Gastrocnemius medialis (tissue), 4 donors: ENCODE measurements at regions not wholly inside any gene's neighbourhood (a gene's known extent, or its start where the extent isn't known, plus 50 kb on each side); places are given as distances from the start of the nearest gene placed in this dataset.

Experiments
- ATAC-seq, 2 donors: fragments of 150-250 bp; one replicate each; pipeline ENCODE4 v1.9.1; 2016
- DNase-seq, 2 donors: peaks; one replicate each; pipeline ENCODE4 v3.0.0-alpha.2; 2019
- H3K27ac ChIP-seq, 4 donors: fragments of 200-600 bp; sonication (generic); 1 replicate in 1 of 4; 2 replicates in 3 of 4; pipeline ENCODE4 v1.5.1; 2016 to 2018; ENCODE audit warnings: mild to moderate bottlenecking in 2 of 4, moderate library complexity in 1 of 4
- H3K27me3 ChIP-seq, 3 donors: fragments of 200-600 bp; sonication (generic) in 2 of 3; 1 replicate in 1 of 3; 2 replicates in 2 of 3; pipeline versions ENCODE4 v1.5.1 to v1.6.0; 2016 to 2019; ENCODE audit warnings: mild to moderate bottlenecking in 1 of 3, moderate library complexity in 1 of 3
- H3K36me3 ChIP-seq, 2 donors: fragments of 200-600 bp; sonication (generic) in 1 of 2; one replicate each; pipeline ENCODE4 v1.5.1; 2017 to 2018
- H3K4me1 ChIP-seq, 2 donors: fragments of 200-600 bp; sonication (generic) in 1 of 2; one replicate each; pipeline ENCODE4 v1.5.1; 2016 to 2017; ENCODE audit warnings: mild to moderate bottlenecking in 2 of 2
- H3K4me3 ChIP-seq, 4 donors: fragments of 200-600 bp; sonication (generic) in 3 of 4; 1 replicate in 1 of 4; 2 replicates in 3 of 4; pipeline ENCODE4 v1.5.1; 2016 to 2019; ENCODE audit warnings: mild to moderate bottlenecking in 2 of 4
- H3K9me3 ChIP-seq, 3 donors: fragments of 200-600 bp; sonication (generic) in 2 of 3; 1 replicate in 1 of 3; 2 replicates in 2 of 3; pipeline ENCODE4 v1.5.1; 2016 to 2019
- POLR2A ChIP-seq, 2 donors: fragments of 450-650 bp; IDR thresholded peaks; one replicate each; pipeline ENCODE4 v1.6.1; 2017; ENCODE audit warnings: antibody characterized with exemption in 2 of 2, mild to moderate bottlenecking in 2 of 2, moderate library complexity in 2 of 2
- in situ Hi-C, 4 donors: fragments of 200-750 bp; cut with MboI; loops; one replicate each; pipeline versions ENCODE4 v1.15.0 to v1.8.0; 2017; ENCODE audit warnings: low sequenced_read_pairs in 4 of 4
- intact Hi-C: fragments of 100-400 bp; cut with DNase I; formaldehyde crosslinking; loops from one replicate; pipeline ENCODE4 v1.15.1; 2023; ENCODE audit warnings: low total_unique reads
- TF ChIP-seq, protein P1 (sequence below), 5 experiments: fragments of 450-650 bp in 3 of 5; fragments of 200-600 bp in 2 of 5; sonication (generic) in 2 of 5; IDR thresholded peaks in 4 of 5; conservative IDR thresholded peaks in 1 of 5; 1 replicate in 4 of 5; 2 replicates in 1 of 5; pipeline ENCODE4 v1.5.1; 2016 to 2019; ENCODE audit warnings: antibody characterized with exemption in 5 of 5, mild to moderate bottlenecking in 3 of 5, moderate library complexity in 3 of 5

DNA sequence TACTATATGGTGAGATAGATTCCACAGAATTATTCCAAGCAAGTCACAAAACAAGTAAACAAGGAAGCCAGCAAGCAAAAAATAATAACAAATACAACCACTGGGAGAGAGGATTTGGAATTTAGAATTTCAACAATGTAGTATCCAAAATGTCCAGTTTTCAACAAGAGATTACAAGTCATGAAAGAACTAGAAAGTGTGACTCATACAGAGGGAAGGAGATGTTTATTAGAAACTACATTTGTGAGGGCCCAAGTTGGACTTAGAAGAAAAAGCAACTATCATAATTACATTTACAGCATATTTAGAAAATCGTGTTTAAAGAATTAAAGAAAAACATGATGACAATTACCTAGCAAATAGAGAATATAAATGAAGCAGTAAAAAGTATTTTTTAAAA is 494.6 kb upstream of the ID4 start:
- Histone ChIP-seq H3K4me3 (no peak overlapping the region), H3K27ac (no peak overlapping the region), H3K36me3 (no peaks in the 10 kb centered on the region), H3K9me3 (no peaks in the 10 kb centered on the region), H3K27me3 (peaks cover 0 to 4% (median 0%) of the 10 kb centered on the region in 3 donors), H3K4me1 (no peaks in the 10 kb centered on the region)
- in situ Hi-C loops (no loop called here), intact Hi-C loops (no loop called here)
- TF ChIP-seq, protein P1, sequence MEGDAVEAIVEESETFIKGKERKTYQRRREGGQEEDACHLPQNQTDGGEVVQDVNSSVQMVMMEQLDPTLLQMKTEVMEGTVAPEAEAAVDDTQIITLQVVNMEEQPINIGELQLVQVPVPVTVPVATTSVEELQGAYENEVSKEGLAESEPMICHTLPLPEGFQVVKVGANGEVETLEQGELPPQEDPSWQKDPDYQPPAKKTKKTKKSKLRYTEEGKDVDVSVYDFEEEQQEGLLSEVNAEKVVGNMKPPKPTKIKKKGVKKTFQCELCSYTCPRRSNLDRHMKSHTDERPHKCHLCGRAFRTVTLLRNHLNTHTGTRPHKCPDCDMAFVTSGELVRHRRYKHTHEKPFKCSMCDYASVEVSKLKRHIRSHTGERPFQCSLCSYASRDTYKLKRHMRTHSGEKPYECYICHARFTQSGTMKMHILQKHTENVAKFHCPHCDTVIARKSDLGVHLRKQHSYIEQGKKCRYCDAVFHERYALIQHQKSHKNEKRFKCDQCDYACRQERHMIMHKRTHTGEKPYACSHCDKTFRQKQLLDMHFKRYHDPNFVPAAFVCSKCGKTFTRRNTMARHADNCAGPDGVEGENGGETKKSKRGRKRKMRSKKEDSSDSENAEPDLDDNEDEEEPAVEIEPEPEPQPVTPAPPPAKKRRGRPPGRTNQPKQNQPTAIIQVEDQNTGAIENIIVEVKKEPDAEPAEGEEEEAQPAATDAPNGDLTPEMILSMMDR (IDR thresholded peaks at IDR 0.05 in 4 of 5, conservative IDR thresholded peaks at IDR 0.05 in 1 of 5) = no peak
- no peak for TF ChIP-seq POLR2A (IDR thresholded peaks at IDR 0.05)
- DNase-seq = no peak
- ATAC-seq = no peak

DNA sequence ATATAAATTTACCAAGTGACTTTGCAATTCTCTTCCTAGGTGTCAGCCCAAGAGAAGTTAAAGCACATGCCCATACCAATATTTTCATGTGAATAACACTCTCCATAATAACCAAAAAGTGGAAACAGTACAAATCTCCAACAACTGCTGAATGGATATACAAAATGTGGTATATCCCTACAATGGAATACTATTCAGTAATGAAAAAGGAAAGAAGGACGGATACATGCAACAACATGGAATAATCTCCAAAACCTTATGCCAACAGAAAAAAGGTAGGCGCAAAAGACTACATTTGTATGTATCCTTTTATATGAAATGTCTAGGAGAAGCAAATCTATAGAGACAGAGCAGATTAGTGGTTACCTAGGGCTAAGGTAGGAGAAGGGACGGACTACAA is 487.7 kb upstream of the ID4 start:
- TF ChIP-seq, protein P1 (IDR thresholded peaks at IDR 0.05 in 4 of 5, conservative IDR thresholded peaks at IDR 0.05 in 1 of 5) = no peak
- TF ChIP-seq POLR2A (IDR thresholded peaks at IDR 0.05) = no peak
- no peak for DNase-seq
- intact Hi-C loops (no loop called here), in situ Hi-C loops (no loop called here)
- H3K27me3 ChIP-seq = no peaks in the 10 kb centered on the region
- H3K36me3 ChIP-seq = no peaks in the 10 kb centered on the region
- H3K4me3 ChIP-seq = no peak overlapping the region
- ATAC-seq = no peak
- H3K4me1 ChIP-seq = no peaks in the 10 kb centered on the region
- no peak overlapping the region for H3K27ac ChIP-seq
- H3K9me3 ChIP-seq = no peaks in the 10 kb centered on the region

DNA sequence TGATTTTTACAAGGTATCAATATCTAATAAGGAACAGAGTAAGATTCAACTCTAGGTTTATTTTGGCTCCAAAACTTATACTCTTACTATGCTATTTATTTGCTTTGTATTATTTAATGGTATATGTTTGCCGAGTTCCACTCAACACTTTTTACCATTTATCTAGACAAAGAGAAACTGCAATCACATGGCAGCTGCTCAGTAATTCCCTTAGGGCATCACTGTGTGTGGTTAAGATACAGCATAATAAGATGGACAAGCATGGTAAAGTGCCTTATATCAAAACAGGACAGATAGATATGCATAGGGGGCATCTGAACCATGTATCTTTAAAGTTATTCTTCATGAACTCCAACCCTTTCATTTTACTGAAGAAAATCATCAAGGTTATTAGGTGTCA is 483.0 kb upstream of the ID4 start:
- Histone ChIP-seq H3K27ac (no peak overlapping the region), H3K9me3 (no peaks in the 10 kb centered on the region), H3K36me3 (no peaks in the 10 kb centered on the region), H3K27me3 (no peaks in the 10 kb centered on the region), H3K4me3 (no peak overlapping the region), H3K4me1 (no peaks in the 10 kb centered on the region)
- DNase-seq (no peak), ATAC-seq (no peak)
- TF ChIP-seq, protein P1 (IDR thresholded peaks at IDR 0.05 in 4 of 5, conservative IDR thresholded peaks at IDR 0.05 in 1 of 5) = no peak
- TF ChIP-seq POLR2A (IDR thresholded peaks at IDR 0.05) = no peak
- intact Hi-C loops (no loop called here), in situ Hi-C loops (no loop called here)

DNA sequence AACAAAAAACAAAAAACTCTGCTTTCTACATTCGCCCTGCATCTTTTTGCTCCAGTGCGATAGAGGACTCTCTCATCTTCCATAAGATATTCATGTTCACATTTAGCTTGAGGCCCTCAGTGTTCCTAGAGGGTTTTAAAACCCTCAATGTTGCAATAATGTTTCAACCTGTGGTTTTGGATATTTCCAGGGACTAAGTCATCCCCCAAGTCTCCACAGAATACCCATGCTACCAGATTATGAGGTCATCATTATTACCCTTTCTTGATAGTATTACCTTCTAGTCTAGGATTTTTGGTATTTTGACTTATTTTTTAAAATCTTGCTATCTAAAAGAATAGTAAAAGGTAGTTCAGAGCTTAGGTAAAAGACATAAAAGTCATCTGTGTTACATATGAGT is 480.5 kb upstream of the ID4 start:
- H3K4me1 ChIP-seq = no peaks in the 10 kb centered on the region
- H3K27ac ChIP-seq = no peak overlapping the region
- H3K9me3 ChIP-seq = no peaks in the 10 kb centered on the region
- no peaks in the 10 kb centered on the region for H3K27me3 ChIP-seq
- no peak for ATAC-seq
- intact Hi-C loops (no loop called here), in situ Hi-C loops (no loop called here)
- no peak overlapping the region for H3K4me3 ChIP-seq
- no peaks in the 10 kb centered on the region for H3K36me3 ChIP-seq
- no peak for TF ChIP-seq POLR2A (IDR thresholded peaks at IDR 0.05)
- TF ChIP-seq, protein P1 (IDR thresholded peaks at IDR 0.05 in 4 of 5, conservative IDR thresholded peaks at IDR 0.05 in 1 of 5) = no peak
- DNase-seq = no peak

DNA sequence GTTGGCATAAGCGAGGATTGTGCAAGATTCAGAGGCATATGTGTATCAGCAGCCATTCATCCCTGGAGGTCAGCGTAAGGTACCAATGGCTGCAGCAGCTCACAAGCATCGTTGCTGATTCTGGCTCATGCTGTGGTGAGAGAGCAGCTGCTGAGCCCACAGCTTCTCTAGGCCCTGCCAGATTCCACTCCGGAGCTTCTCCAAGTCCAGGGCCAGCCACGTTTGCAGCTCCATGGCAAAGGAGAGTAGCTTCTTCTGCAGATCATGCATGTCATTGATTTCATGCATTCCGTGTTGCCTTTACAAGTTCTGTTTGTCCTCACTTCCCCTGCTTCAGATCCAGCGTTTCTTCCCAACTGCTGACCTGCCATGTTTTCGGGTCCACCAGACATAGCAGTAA is 474.8 kb upstream of the ID4 start:
- Histone ChIP-seq H3K36me3 (no peaks in the 10 kb centered on the region), H3K4me1 (no peaks in the 10 kb centered on the region), H3K27me3 (no peaks in the 10 kb centered on the region), H3K4me3 (no peak overlapping the region), H3K9me3 (no peaks in the 10 kb centered on the region), H3K27ac (no peak overlapping the region)
- DNase-seq (no peak), ATAC-seq (no peak)
- in situ Hi-C loops (no loop called here), intact Hi-C loops (no loop called here)
- no peak for TF ChIP-seq POLR2A (IDR thresholded peaks at IDR 0.05)
- TF ChIP-seq, protein P1 (IDR thresholded peaks at IDR 0.05 in 4 of 5, conservative IDR thresholded peaks at IDR 0.05 in 1 of 5) = no peak
